ENCODE measurements at regions not wholly inside any gene's neighbourhood (a gene's known extent, or its start where the extent isn't known, plus 50 kb on each side); places are given as distances from the start of the nearest gene placed in this dataset.

DNA sequence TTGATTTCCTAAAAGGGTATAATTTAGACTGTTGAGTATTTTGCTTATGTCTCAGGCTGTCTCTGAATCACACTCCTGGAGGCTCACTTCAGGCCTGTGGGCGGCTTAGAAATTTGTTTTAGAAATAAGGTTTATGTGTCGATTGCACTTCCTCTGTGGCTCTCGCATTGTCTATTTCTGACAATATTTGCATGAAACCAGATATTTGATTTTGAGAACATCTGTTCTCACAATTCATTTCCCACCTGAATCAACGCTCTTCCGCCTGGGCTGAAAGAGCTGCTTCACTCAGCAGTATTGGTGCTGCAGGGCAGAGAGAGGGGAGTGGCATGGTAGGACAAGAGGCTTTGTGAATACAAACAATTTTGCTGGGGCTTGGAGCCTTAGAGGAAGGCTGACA lies 262.0 kb downstream of the ADRA2A start:
- TF ChIP-seq, protein P1, sequence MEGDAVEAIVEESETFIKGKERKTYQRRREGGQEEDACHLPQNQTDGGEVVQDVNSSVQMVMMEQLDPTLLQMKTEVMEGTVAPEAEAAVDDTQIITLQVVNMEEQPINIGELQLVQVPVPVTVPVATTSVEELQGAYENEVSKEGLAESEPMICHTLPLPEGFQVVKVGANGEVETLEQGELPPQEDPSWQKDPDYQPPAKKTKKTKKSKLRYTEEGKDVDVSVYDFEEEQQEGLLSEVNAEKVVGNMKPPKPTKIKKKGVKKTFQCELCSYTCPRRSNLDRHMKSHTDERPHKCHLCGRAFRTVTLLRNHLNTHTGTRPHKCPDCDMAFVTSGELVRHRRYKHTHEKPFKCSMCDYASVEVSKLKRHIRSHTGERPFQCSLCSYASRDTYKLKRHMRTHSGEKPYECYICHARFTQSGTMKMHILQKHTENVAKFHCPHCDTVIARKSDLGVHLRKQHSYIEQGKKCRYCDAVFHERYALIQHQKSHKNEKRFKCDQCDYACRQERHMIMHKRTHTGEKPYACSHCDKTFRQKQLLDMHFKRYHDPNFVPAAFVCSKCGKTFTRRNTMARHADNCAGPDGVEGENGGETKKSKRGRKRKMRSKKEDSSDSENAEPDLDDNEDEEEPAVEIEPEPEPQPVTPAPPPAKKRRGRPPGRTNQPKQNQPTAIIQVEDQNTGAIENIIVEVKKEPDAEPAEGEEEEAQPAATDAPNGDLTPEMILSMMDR (conservative IDR thresholded peaks at IDR 0.05; ENCODE audit: low read length): no peak
- TF ChIP-seq EZH2phosphoT487 (IDR thresholded peaks at IDR 0.05; ENCODE audit: borderline replicate concordance): no peak

All from Loucy (cell line).